Endothelial cell of umbilical vein (primary cell): ENCODE measurements at regions not wholly inside any gene's neighbourhood (a gene's known extent, or its start where the extent isn't known, plus 50 kb on each side); places are given as distances from the start of the nearest gene placed in this dataset.

ENCODE experiments used
- BruUV-seq: library from RNA; stranded (reverse); fragments of 400-500 nt; replicated peaks from 2 replicates; lab custom pipeline; 2021; lab: Mats Ljungman, UMichigan
- CTCF ChIA-PET: fragments of 300-600, 350-600 bp; sonication (Branson Sonifier 250); formaldehyde crosslinking; loops from one replicate; lab custom pipeline; 2021; ENCODE audit warnings: antibody characterized with exemption, inconsistent platforms; lab: Charles Lee
- POLR2A ChIA-PET: fragments of 300-600, 350-600 bp; sonication (Branson Sonifier 250); formaldehyde crosslinking; loops from one replicate; lab custom pipeline; 2021; ENCODE audit warnings: antibody characterized with exemption, inconsistent platforms; lab: Charles Lee
- DNase-seq: peaks from one replicate; pipeline ENCODE4 v3.0.0-alpha.2; 2011; ENCODE audit warnings: low read depth, low spot score
- FAIRE-seq: peaks from 2 replicates; lab custom pipeline; 2011; peaks lifted over from hg19 to GRCh38; lab: Jason Lieb, UNC
- H2AFZ ChIP-seq: 2 replicates; pipeline ENCODE4 v1.6.0; 2012; ENCODE audit warnings: low read depth, low read length, control low read depth, inconsistent platforms
- H3K27ac ChIP-seq: 2 replicates; pipeline ENCODE4 v1.5.1; 2011; ENCODE audit warnings: low read depth, mild to moderate bottlenecking, control low read depth, low read length, moderate library complexity; ENCODE audit not compliant: insufficient read depth
- H3K27me3 ChIP-seq, 2 experiments: 2 replicates each; pipeline versions ENCODE4 v1.6.0 to v1.6.1; 2011; ENCODE audit warnings: low read length in 2 of 2, mixed read lengths in 1 of 2; ENCODE audit not compliant: control insufficient read depth in 2 of 2, insufficient read depth in 2 of 2
- H3K36me3 ChIP-seq, 2 experiments: 2 replicates in 1 of 2; 3 replicates in 1 of 2; pipeline ENCODE4 v1.5.1; 2011; ENCODE audit warnings: low read length in 2 of 2, mild to moderate bottlenecking in 1 of 2, moderate library complexity in 1 of 2; ENCODE audit not compliant: control insufficient read depth in 2 of 2, insufficient read depth in 2 of 2; ENCODE audit errors: extremely low read depth in 1 of 2
- H3K4me1 ChIP-seq: 3 replicates; pipeline ENCODE4 v1.5.1; 2011; ENCODE audit warnings: mild to moderate bottlenecking, low read length; ENCODE audit not compliant: control insufficient read depth, insufficient read depth; ENCODE audit errors: extremely low read depth
- H3K4me2 ChIP-seq: 2 replicates; pipeline ENCODE4 v1.6.1; 2011; ENCODE audit warnings: low read length, control low read depth, mixed read lengths; ENCODE audit not compliant: insufficient read depth
- H3K4me3 ChIP-seq, 3 experiments: fragments of 200-600 bp in 1 of 3; sonication (generic), shearing (Covaris generic) in 1 of 3; replicated peaks in 1 of 3; 2 replicates each; pipeline ENCODE4 v1.5.1; 2011 to 2016; ENCODE audit warnings: control low read depth in 3 of 3, low read length in 3 of 3, mild to moderate bottlenecking in 2 of 3, inconsistent platforms in 1 of 3, low read depth in 1 of 3, moderate library complexity in 1 of 3; ENCODE audit not compliant: insufficient read depth in 1 of 3
- H3K79me2 ChIP-seq: 2 replicates; pipeline ENCODE4 v1.6.0; 2012; ENCODE audit warnings: low read length, inconsistent platforms; ENCODE audit not compliant: control insufficient read depth, insufficient read depth
- H3K9ac ChIP-seq: replicated peaks from 2 replicates; pipeline ENCODE3; 2011; ENCODE audit warnings: low read length, control low read depth; ENCODE audit not compliant: insufficient read depth; ENCODE audit errors: extremely low read depth
- H3K9me1 ChIP-seq: replicated peaks from 3 replicates; pipeline ENCODE4 v1.6.0; 2011; ENCODE audit warnings: mild to moderate bottlenecking, low read length; ENCODE audit not compliant: control insufficient read depth, insufficient read depth; ENCODE audit errors: extremely low read depth
- H3K9me3 ChIP-seq: replicated peaks from 2 replicates; pipeline ENCODE4 v1.5.1; 2012; ENCODE audit warnings: low read length, inconsistent platforms; ENCODE audit not compliant: control insufficient read depth, insufficient read depth
- H4K20me1 ChIP-seq: replicated peaks from 2 replicates; pipeline ENCODE3; 2011; ENCODE audit warnings: mild to moderate bottlenecking, low read length; ENCODE audit not compliant: control insufficient read depth, insufficient read depth; ENCODE audit errors: extremely low read depth
- CTCF ChIP-seq, 2 donors: IDR thresholded peaks; 1 replicate in 1 of 2; 2 replicates in 1 of 2; pipeline ENCODE4 v1.5.1; 2011; ENCODE audit warnings: low read length in 2 of 2, mild to moderate bottlenecking in 2 of 2, moderate library complexity in 2 of 2, control low read depth in 1 of 2, inconsistent platforms in 1 of 2, low read depth in 1 of 2; ENCODE audit not compliant: insufficient read depth in 1 of 2; ENCODE audit errors: extremely low read depth in 1 of 2
- EZH2 ChIP-seq: IDR thresholded peaks from 2 replicates; pipeline ENCODE4 v1.6.1; 2012; ENCODE audit warnings: borderline replicate concordance, low read depth, mild to moderate bottlenecking, moderate library complexity, low read length, inconsistent platforms; ENCODE audit not compliant: severe bottlenecking
- FOS ChIP-seq: IDR thresholded peaks from 2 replicates; pipeline ENCODE4 v1.6.1; 2011; ENCODE audit warnings: mild to moderate bottlenecking, low read length, moderate library complexity, borderline replicate concordance; ENCODE audit not compliant: insufficient read depth
- GATA2 ChIP-seq: IDR thresholded peaks from 2 replicates; pipeline ENCODE4 v1.7.0; 2011; ENCODE audit warnings: low read depth, mild to moderate bottlenecking, moderate library complexity, mixed read lengths, low read length; ENCODE audit not compliant: insufficient read length, insufficient read depth
- JUN ChIP-seq: IDR thresholded peaks from 2 replicates; pipeline ENCODE4 v1.6.1; 2011; ENCODE audit warnings: borderline replicate concordance, low read depth; ENCODE audit not compliant: insufficient read length, insufficient read depth
- MAX ChIP-seq: IDR thresholded peaks from 2 replicates; pipeline ENCODE4 v1.6.1; 2011; ENCODE audit not compliant: insufficient read depth, insufficient read length
- MYC ChIP-seq: IDR thresholded peaks from one replicate; pipeline ENCODE4 v1.6.1; 2011; ENCODE audit warnings: mild to moderate bottlenecking, low read depth, low read length
- POLR2A ChIP-seq: IDR thresholded peaks from 2 replicates; pipeline ENCODE4 v1.6.1; 2012; ENCODE audit warnings: low read depth, mild to moderate bottlenecking, control low read depth, low read length
- POLR2AphosphoS5 ChIP-seq: IDR thresholded peaks from 2 replicates; pipeline ENCODE4 v1.6.1; 2012; ENCODE audit warnings: low read depth, mild to moderate bottlenecking, control low read depth, low read length, moderate library complexity; ENCODE audit not compliant: insufficient read depth
- dilution Hi-C: fragments of 300-500 bp; cut with MboI; formaldehyde crosslinking; loops from one replicate; pipeline ENCODE4 v1.15.0; 2019; ENCODE audit warnings: low sequenced_read_pairs; ENCODE audit not compliant: extremely low pct_ligation_motif_present
- intact Hi-C: fragments of 100-400 bp; cut with micrococcal nuclease; formaldehyde crosslinking; loops from one replicate; pipeline ENCODE4 v1.10.0; 2022

- TF ChIP-seq FOS (no peak), POLR2A (no peak), GATA2 (no peak), CTCF (IDR thresholded peaks at IDR 0.05; ENCODE audit: extremely low read depth in 1 of 2, insufficient read depth in 1 of 2, low read depth in 1 of 2, low read length in 2 of 2) (no peak), EZH2 (no peak), JUN (no peak), POLR2AphosphoS5 (no peak), MYC (no peak), MAX (no peak)
- no peaks in the 10 kb centered on the region for H3K27me3 ChIP-seq
- ChIA-PET POLR2A (no interaction called here), CTCF (no interaction called here)
- no peak overlapping the region for H3K27ac ChIP-seq
- H3K4me2 ChIP-seq = no peak overlapping the region
- FAIRE-seq (no peak), DNase-seq (no peak)
- H3K4me1 ChIP-seq = no peaks in the 10 kb centered on the region
- no TSS peak for BruUV-seq
- no peaks in the 10 kb centered on the region for H3K9me1 ChIP-seq
- no peaks in the 10 kb centered on the region for H3K79me2 ChIP-seq
- H3K9me3 ChIP-seq = no peaks in the 10 kb centered on the region
- H3K4me3 ChIP-seq = no peak overlapping the region
- intact Hi-C loops = no loop called here
- H4K20me1 ChIP-seq = no peaks in the 10 kb centered on the region
- no peak overlapping the region for H3K9ac ChIP-seq
- no peaks in the 10 kb centered on the region for H3K36me3 ChIP-seq
- dilution Hi-C loops = no loop called here
- no peak overlapping the region for H2AFZ ChIP-seq
Observed at GRCh38 chr9:85872463-85872862, 68.5 kb upstream of the NAA35 start.
